CD14-positive monocyte (primary cell): ENCODE measurements at regions not wholly inside any gene's neighbourhood (a gene's known extent, or its start where the extent isn't known, plus 50 kb on each side); places are given as distances from the start of the nearest gene placed in this dataset.

Experiments
- DNase-seq, 3 donors: peaks; one replicate each; pipeline ENCODE4 v3.0.0-alpha.2; 2011 to 2022
- H2AFZ ChIP-seq: 2 replicates; pipeline ENCODE4 v1.6.0; 2012; ENCODE audit warnings: mild to moderate bottlenecking, low read depth, low read length, inconsistent platforms; ENCODE audit not compliant: insufficient read depth, poor library complexity, severe bottlenecking
- H3K27ac ChIP-seq, 2 donors: 1 replicate in 1 of 2; 2 replicates in 1 of 2; pipeline ENCODE4 v1.5.1; 2012 to 2013; ENCODE audit warnings: low read length in 2 of 2, control low read depth in 1 of 2, inconsistent platforms in 1 of 2, low read depth in 1 of 2, mild to moderate bottlenecking in 1 of 2
- H3K27me3 ChIP-seq, 2 donors: one replicate each; pipeline versions ENCODE4 v1.6.0 to v1.6.1; 2011 to 2013; ENCODE audit warnings: low read length in 2 of 2; ENCODE audit not compliant: control insufficient read depth in 2 of 2, insufficient read depth in 2 of 2
- H3K36me3 ChIP-seq, 2 donors: replicated peaks in 1 of 2; 1 replicate in 1 of 2; 2 replicates in 1 of 2; pipeline versions ENCODE4 v1.5.1 to v1.6.1; 2012 to 2013; ENCODE audit warnings: low read length in 2 of 2, control low read depth in 1 of 2, inconsistent platforms in 1 of 2, mild to moderate bottlenecking in 1 of 2; ENCODE audit not compliant: insufficient read depth in 2 of 2, control insufficient read depth in 1 of 2
- H3K4me1 ChIP-seq, 2 donors: 1 replicate in 1 of 2; 2 replicates in 1 of 2; pipeline versions ENCODE4 v1.5.1 to v1.6.1; 2012 to 2013; ENCODE audit warnings: low read length in 2 of 2, control low read depth in 1 of 2, inconsistent platforms in 1 of 2, mild to moderate bottlenecking in 1 of 2, moderate library complexity in 1 of 2; ENCODE audit not compliant: insufficient read depth in 2 of 2, control insufficient read depth in 1 of 2
- H3K4me2 ChIP-seq: replicated peaks from 2 replicates; pipeline ENCODE3; 2012; ENCODE audit warnings: low read length, moderate library complexity, mild to moderate bottlenecking; ENCODE audit not compliant: poor library complexity, severe bottlenecking; ENCODE audit errors: extremely low read depth
- H3K4me3 ChIP-seq, 3 experiments: fragments of 200-600 bp in 1 of 3; sonication (generic) in 1 of 3; replicated peaks in 1 of 3; 1 replicate in 2 of 3; 2 replicates in 1 of 3; pipeline ENCODE4 v1.5.1; 2011 to 2013; ENCODE audit warnings: low read length in 3 of 3, mild to moderate bottlenecking in 3 of 3, control low read depth in 2 of 3, low read depth in 2 of 3, inconsistent platforms in 1 of 3, moderate library complexity in 1 of 3
- H3K79me2 ChIP-seq: 2 replicates; pipeline ENCODE4 v1.6.0; 2012; ENCODE audit warnings: mild to moderate bottlenecking, control low read depth, inconsistent platforms, low read length, moderate library complexity; ENCODE audit not compliant: insufficient read depth
- H3K9ac ChIP-seq: 2 replicates; pipeline ENCODE4 v1.6.0; 2017; ENCODE audit warnings: low read length, mild to moderate bottlenecking; ENCODE audit not compliant: insufficient read depth, poor library complexity, severe bottlenecking
- H3K9me3 ChIP-seq, 2 donors: replicated peaks in 1 of 2; 1 replicate in 1 of 2; 2 replicates in 1 of 2; pipeline versions ENCODE4 v1.5.1 to v1.6.1; 2012 to 2013; ENCODE audit warnings: low read length in 2 of 2, control low read depth in 1 of 2; ENCODE audit not compliant: control insufficient read depth in 1 of 2, insufficient read depth in 1 of 2
- H4K20me1 ChIP-seq: 2 replicates; pipeline ENCODE4 v1.6.0; 2012; ENCODE audit warnings: mild to moderate bottlenecking, low read length, control low read depth, moderate library complexity; ENCODE audit not compliant: insufficient read depth
- H3K27ac Mint-ChIP-seq, 7 donors: one replicate each; pipeline ENCODE4 v1.8.0; 2020; ENCODE audit warnings: mild to moderate bottlenecking in 7 of 7, mixed read lengths in 7 of 7, moderate library complexity in 6 of 7, inconsistent platforms in 2 of 7
- H3K27me3 Mint-ChIP-seq, 3 donors: one replicate each; pipeline ENCODE4 v1.8.0; 2021 to 2022; ENCODE audit warnings: low read depth in 3 of 3, mild to moderate bottlenecking in 3 of 3, mixed read lengths in 3 of 3, moderate library complexity in 3 of 3, inconsistent platforms in 1 of 3
- H3K36me3 Mint-ChIP-seq, 2 donors: one replicate each; pipeline ENCODE4 v1.8.0; 2020; ENCODE audit warnings: mixed read lengths in 2 of 2, inconsistent platforms in 1 of 2, mild to moderate bottlenecking in 1 of 2
- H3K4me1 Mint-ChIP-seq: one replicate; pipeline ENCODE4 v1.8.0; 2020; ENCODE audit warnings: mild to moderate bottlenecking, mixed read lengths
- H3K4me3 Mint-ChIP-seq, 2 donors: one replicate each; pipeline ENCODE4 v1.8.0; 2020; ENCODE audit warnings: mild to moderate bottlenecking in 2 of 2, mixed read lengths in 2 of 2, moderate library complexity in 1 of 2
- H3K9me3 Mint-ChIP-seq, 7 donors: one replicate each; pipeline ENCODE4 v1.8.0; 2020 to 2022; ENCODE audit warnings: mixed read lengths in 7 of 7, mild to moderate bottlenecking in 6 of 7, moderate library complexity in 6 of 7, inconsistent platforms in 2 of 7
- WGBS: methylation state at CpG from one replicate; pipeline ENCODE4 v1.1.5; 2013; ENCODE audit warnings: missing lambda C conversion rate; ENCODE audit not compliant: insufficient coverage; 5-methylcytosine and 5-hydroxymethylcytosine counted together
- intact Hi-C, 2 donors: fragments of 100-400 bp; cut with micrococcal nuclease; formaldehyde crosslinking; loops; one replicate each; pipeline versions ENCODE4 v1.15.0 to v1.15.1; 2023
- TF ChIP-seq, protein P1 (sequence below): fragments of 200-600 bp; IDR thresholded peaks from one replicate; pipeline ENCODE4 v1.8.0; 2022; ENCODE audit warnings: antibody characterized with exemption, mild to moderate bottlenecking

DNA sequence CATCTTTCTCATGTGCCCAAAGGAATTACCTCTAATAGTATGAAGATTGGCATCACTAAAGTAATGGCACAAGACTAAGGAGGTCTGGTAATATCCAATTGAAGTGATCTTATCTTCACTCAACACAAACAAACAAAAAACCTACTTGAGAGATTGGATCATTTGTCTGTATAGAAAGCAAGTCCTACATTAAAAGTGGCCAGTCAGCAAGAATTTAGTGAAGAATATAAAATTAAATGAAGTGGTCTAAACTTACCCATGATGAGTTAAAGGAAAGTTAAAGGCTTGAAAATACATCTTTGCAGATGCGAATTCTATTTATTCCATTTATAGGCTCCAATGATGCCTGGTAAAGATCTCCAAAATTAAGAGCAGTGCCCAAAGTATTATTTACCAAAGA lies 350.3 kb upstream of the PCSK5 start:
- H2AFZ ChIP-seq: no peak overlapping the region
- no peak overlapping the region for H3K27ac Mint-ChIP-seq
- H3K36me3 ChIP-seq: no peaks in the 10 kb centered on the region
- H3K4me1 Mint-ChIP-seq: no peaks in the 10 kb centered on the region
- no peak overlapping the region for H3K4me3 Mint-ChIP-seq
- intact Hi-C loops: no loop called here
- H3K4me2 ChIP-seq: no peak overlapping the region
- no peaks in the 10 kb centered on the region for H3K27me3 ChIP-seq
- H4K20me1 ChIP-seq: no peaks in the 10 kb centered on the region
- H3K4me3 ChIP-seq: no peak overlapping the region
- peaks cover 0 to 7% (median 3%) of the 10 kb centered on the region in 7 donors for H3K9me3 Mint-ChIP-seq
- H3K36me3 Mint-ChIP-seq: no peaks in the 10 kb centered on the region
- no peaks in the 10 kb centered on the region for H3K79me2 ChIP-seq
- no peak overlapping the region for H3K27ac ChIP-seq
- peaks cover 0 to 2% (median 0%) of the 10 kb centered on the region in 3 donors for H3K27me3 Mint-ChIP-seq
- no peak overlapping the region for H3K9ac ChIP-seq
- no peaks in the 10 kb centered on the region for H3K4me1 ChIP-seq
- WGBS: 86% methylated on average over 1 of the region's 1 CpG
- TF ChIP-seq, protein P1, sequence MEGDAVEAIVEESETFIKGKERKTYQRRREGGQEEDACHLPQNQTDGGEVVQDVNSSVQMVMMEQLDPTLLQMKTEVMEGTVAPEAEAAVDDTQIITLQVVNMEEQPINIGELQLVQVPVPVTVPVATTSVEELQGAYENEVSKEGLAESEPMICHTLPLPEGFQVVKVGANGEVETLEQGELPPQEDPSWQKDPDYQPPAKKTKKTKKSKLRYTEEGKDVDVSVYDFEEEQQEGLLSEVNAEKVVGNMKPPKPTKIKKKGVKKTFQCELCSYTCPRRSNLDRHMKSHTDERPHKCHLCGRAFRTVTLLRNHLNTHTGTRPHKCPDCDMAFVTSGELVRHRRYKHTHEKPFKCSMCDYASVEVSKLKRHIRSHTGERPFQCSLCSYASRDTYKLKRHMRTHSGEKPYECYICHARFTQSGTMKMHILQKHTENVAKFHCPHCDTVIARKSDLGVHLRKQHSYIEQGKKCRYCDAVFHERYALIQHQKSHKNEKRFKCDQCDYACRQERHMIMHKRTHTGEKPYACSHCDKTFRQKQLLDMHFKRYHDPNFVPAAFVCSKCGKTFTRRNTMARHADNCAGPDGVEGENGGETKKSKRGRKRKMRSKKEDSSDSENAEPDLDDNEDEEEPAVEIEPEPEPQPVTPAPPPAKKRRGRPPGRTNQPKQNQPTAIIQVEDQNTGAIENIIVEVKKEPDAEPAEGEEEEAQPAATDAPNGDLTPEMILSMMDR: no peak
- DNase-seq: no peak
- no peaks in the 10 kb centered on the region for H3K9me3 ChIP-seq

DNA sequence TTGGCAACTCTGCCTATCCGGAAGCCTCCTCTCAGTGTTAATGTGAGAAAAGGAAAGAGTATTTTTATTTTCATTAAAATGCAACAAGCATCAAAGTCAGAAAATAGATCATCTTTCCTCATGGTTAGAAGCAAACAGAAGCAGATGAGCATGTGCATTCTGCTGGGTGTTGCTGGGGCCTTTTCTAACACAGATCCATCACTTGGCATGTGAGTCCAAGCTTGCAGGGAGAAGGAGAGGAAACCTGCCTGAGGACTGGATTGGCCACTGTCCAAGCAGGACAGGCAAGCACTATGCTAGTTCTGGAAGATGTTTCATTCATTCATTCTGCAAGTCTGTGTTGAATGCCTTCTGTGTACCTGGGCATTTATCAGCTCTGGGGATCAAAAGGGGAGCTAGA lies 348.7 kb upstream of the PCSK5 start:
- Histone ChIP-seq H3K9me3 (no peaks in the 10 kb centered on the region), H2AFZ (no peak overlapping the region), H4K20me1 (no peaks in the 10 kb centered on the region), H3K27ac (no peak overlapping the region), H3K36me3 (no peaks in the 10 kb centered on the region), H3K9ac (no peak overlapping the region), H3K4me1 (no peaks in the 10 kb centered on the region), H3K4me3 (no peak overlapping the region), H3K4me2 (no peak overlapping the region), H3K79me2 (no peaks in the 10 kb centered on the region), H3K27me3 (no peaks in the 10 kb centered on the region)
- Mint-ChIP-seq H3K36me3 (no peaks in the 10 kb centered on the region), H3K27ac (no peak overlapping the region), H3K4me1 (no peaks in the 10 kb centered on the region), H3K27me3 (peaks cover 0 to 2% (median 0%) of the 10 kb centered on the region in 3 donors), H3K9me3 (peaks cover 0 to 7% (median 3%) of the 10 kb centered on the region in 7 donors), H3K4me3 (no peak overlapping the region)
- no CpG with 5 or more reads among the region's 1 CpG for WGBS
- TF ChIP-seq, protein P1: no peak
- no peak for DNase-seq
- intact Hi-C loops: no loop called here
